GM12801 (cell line): ENCODE measurements at regions not wholly inside any gene's neighbourhood (a gene's known extent, or its start where the extent isn't known, plus 50 kb on each side); places are given as distances from the start of the nearest gene placed in this dataset.

Experiments
- TF ChIP-seq, protein P1 (sequence below): IDR thresholded peaks from one replicate; pipeline ENCODE4 v1.5.1; 2011; ENCODE audit warnings: control low read depth; ENCODE audit not compliant: insufficient read length; ENCODE audit errors: extremely low read depth

DNA sequence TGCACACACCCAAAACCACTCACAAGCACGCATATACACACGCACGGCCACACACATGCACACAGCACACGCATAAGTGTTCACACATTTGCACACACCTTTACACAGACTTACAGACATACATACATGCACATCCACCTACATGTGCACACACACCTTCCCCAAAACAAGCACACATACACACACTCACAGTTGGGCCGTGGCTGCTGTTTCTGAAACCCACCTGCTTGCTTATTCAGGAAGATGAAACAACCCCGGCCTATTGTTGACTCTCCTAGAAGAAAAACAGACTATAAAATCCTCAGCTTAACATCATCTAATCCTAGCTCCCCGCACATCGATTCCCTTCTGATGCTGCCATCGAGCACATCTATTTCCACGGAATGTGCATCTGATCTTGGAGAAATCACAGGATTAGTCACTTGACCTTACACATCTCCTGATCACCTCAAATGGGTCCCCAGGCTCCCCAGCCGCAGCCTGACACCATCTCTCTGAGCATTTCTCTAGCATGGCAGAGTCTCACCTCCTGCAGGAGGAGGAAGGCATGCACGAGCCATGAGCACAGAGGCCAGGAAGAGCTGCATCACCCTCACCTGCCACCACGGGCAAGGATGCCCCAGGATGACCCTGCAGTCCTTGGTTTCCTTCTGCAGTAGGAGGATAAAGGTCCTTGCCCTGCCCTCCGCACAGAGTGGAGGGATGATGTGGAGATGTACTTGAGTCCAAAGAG is 105.8 kb upstream of the CDH5 start:
- TF ChIP-seq, protein P1, sequence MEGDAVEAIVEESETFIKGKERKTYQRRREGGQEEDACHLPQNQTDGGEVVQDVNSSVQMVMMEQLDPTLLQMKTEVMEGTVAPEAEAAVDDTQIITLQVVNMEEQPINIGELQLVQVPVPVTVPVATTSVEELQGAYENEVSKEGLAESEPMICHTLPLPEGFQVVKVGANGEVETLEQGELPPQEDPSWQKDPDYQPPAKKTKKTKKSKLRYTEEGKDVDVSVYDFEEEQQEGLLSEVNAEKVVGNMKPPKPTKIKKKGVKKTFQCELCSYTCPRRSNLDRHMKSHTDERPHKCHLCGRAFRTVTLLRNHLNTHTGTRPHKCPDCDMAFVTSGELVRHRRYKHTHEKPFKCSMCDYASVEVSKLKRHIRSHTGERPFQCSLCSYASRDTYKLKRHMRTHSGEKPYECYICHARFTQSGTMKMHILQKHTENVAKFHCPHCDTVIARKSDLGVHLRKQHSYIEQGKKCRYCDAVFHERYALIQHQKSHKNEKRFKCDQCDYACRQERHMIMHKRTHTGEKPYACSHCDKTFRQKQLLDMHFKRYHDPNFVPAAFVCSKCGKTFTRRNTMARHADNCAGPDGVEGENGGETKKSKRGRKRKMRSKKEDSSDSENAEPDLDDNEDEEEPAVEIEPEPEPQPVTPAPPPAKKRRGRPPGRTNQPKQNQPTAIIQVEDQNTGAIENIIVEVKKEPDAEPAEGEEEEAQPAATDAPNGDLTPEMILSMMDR, result no peak

DNA sequence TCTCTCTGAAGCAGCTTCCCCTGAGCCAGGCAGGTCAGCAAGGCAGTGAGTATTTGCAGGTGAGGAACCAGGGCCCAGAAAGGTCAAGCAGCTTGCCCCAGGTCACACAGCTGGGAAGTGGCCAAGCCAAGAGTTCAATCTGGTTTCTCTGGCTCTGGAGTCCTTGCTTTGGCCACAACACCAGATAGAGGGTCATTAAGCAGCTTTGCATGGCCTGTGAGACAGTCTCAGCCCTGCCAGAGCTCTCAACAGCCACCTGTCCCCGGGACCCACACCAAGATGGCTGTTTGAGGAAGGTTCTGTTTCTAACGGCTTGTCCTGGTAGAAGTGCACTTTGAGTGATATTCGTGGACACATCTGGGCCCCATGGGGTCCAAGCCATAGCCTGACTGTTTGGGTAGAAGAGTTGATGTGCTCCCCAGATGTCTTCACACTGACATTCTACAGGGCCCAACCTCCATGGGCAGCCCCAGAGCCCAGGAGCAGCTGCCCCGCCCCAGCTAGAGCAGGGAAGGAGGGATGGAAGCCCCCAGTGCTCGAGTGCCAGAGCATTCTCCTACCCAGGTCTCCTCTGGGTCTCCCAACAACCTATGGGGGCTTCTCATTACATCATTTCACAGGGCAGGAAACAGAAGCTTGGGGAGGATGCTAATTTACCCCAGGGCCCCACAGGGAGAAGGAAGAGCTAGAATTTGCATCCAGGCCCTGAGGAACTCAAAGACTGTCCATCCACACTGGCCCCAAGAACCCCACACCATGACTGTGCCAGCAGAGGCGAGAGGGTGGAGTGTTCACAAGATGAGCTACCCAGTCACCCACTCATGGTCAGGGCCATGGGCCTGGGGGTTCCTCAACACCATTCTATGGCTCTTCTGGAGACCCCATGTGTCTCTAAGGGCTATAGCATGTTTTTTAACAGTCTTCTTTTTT is 107.3 kb upstream of the CDH5 start:
- TF ChIP-seq, protein P1, result no peak

DNA sequence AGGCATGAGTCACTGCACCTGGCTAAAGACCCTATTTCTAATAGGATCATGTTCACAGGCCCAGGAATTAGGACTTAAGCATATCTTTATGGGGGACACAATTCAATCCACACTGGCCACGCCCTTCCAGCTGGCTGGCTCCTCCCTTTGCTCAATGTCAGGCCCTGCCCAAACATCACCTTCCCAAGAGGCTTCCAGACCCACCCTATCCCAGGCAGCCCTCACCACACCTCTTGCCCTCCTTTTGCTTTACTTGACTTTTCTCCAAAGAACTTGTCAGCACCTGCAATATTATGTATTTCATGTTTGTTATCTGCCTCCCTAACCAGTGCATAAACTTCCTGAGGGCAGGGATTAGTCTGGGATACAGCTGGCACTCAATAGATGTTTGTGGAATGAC is 109.6 kb upstream of the CDH5 start:
- TF ChIP-seq, protein P1, result no peak

DNA sequence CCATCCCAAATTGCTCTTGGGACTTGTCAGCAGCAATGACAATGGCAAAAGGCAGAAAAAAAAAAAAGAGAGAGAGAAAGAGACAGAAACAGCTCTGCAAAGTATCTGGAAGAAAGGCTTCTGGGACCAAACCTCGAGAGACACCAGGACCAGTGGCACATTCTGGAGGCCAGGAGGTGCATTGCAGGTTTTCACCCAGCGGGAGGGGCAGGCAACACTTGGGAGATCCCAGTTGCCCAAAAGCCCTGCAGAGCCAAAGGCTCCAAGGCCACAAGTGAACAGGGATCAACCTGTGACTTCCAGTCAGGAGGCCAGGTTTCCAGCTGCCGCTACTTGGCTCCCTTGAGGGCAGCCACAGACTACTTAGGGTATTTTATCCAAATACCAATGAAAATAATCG is 110.8 kb upstream of the CDH5 start:
- TF ChIP-seq, protein P1, result no peak

DNA sequence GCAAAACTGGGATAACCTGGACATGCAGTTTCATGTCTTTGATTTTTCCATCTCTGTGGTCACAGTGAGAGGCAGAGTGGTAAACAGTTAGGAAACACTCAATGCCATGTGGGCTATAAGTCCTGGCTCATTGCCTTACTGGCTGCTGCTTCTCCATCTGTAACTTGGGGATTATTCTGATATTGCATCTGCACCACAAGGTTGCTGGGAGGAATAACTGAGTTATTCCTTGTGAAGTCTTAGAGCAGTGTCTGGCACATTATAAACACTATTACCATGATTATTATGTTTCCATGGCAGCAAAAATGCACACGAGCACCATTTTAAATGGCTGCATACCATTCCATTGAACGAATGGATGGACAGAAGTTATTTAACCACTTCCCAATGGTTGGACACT is 111.7 kb upstream of the CDH5 start:
- TF ChIP-seq, protein P1, result no peak

DNA sequence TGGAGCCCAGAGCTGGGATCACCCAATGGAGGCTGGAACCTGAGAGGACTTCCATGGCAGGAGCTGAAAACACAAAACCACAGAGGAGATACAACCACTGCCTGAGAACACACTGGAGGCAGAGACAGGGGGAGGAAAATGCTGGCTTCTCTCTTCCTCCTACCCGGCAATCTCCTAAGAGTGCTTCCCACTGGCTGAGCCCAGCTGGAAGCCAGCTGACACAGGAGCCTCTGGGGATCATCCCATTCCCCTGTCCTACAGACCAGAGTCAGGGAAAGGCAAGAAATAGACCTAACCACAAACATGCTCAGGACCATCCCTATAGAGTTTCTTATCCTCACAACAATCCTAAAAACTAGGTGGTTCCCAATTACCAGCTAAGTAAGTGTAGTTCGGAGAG is 112.4 kb upstream of the CDH5 start:
- TF ChIP-seq, protein P1, result no peak

DNA sequence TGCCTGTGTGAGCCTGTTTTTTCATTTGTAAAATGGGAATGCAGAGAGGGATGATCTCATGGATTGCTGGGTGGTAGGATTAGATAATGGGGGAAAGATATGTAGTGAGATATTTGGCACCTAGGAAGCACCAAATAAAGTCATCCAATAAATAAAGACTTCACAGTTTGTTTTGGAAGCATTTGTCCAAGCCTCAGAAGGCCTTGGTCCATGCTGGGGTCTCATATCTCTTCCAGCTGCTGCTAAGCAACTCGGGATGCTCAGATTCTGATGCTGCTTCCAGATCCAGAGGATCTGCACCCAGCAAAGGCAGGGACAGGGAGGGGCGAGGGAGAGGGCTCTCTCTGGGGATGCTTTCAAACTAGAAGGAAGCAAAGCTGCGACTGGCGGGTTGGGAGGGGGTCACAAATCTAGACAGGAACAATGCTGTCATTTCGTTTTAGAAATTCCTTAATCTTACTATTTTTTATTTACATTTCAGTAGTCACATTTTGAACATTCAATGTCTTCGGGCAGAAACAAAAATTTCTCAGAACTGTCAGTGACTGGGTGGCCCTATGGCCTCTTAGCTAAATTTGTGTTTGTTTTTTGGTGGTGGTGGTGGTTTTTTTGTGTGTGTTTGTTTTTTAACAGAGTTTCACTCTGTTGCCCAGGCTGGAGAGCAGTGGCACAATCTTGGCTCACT is 114.9 kb upstream of the CDH5 start:
- TF ChIP-seq, protein P1, result no peak
